Parathyroid adenoma (tissue), 2 donors: ENCODE measurements at regions not wholly inside any gene's neighbourhood (a gene's known extent, or its start where the extent isn't known, plus 50 kb on each side); places are given as distances from the start of the nearest gene placed in this dataset.
A peak's percentile ranks its signal among the peaks of the same experiment; 100 is the strongest.
"Not testable (repeated sequence)": the region's sequence is repeated elsewhere in the genome, so short reads cannot be mapped to it uniquely, and the experiment has no call there.

Experiments used
- H2AFZ ChIP-seq: fragments of 300-600 bp; sonication (generic); one replicate; pipeline ENCODE4 v1.7.0; 2017; ENCODE audit warnings: antibody characterized with exemption, mild to moderate bottlenecking
- H3K27ac ChIP-seq: fragments of 300-600 bp; sonication (generic); one replicate; pipeline ENCODE4 v1.7.0; 2017
- H3K27me3 ChIP-seq: fragments of 300-600 bp; sonication (generic); one replicate; pipeline ENCODE4 v1.7.0; 2017; ENCODE audit warnings: low read length; ENCODE audit not compliant: control insufficient read depth, insufficient read depth
- H3K36me3 ChIP-seq: fragments of 300-600 bp; sonication (generic); one replicate; pipeline ENCODE4 v1.7.0; 2017; ENCODE audit warnings: low read length; ENCODE audit not compliant: control insufficient read depth, insufficient read depth
- H3K4me1 ChIP-seq: fragments of 300-600 bp; sonication (generic); one replicate; pipeline ENCODE4 v1.7.0; 2017; ENCODE audit warnings: control low read depth
- H3K4me2 ChIP-seq: fragments of 300-600 bp; sonication (generic); one replicate; pipeline ENCODE4 v1.7.0; 2017; ENCODE audit warnings: low read length
- H3K4me3 ChIP-seq: fragments of 300-600 bp; sonication (generic); one replicate; pipeline ENCODE4 v1.7.0; 2017; ENCODE audit warnings: low read depth, low read length
- H3K79me2 ChIP-seq: fragments of 300-600 bp; sonication (generic); one replicate; pipeline ENCODE4 v1.7.0; 2017; ENCODE audit warnings: control low read depth
- H3K9ac ChIP-seq: fragments of 300-600 bp; sonication (generic); one replicate; pipeline ENCODE4 v1.7.0; 2017; ENCODE audit warnings: mild to moderate bottlenecking
- H3K9me3 ChIP-seq: fragments of 300-600 bp; sonication (generic); one replicate; pipeline ENCODE4 v1.7.0; 2017; ENCODE audit warnings: low read length; ENCODE audit not compliant: control insufficient read depth
- CTCF ChIP-seq: fragments of 300-600 bp; sonication (generic); IDR thresholded peaks from one replicate; pipeline ENCODE4 v1.7.0; 2017; ENCODE audit warnings: antibody characterized with exemption, mild to moderate bottlenecking
- donor health status: primary hyperparathyroidism.

GRCh38 chr9:113678119-113678858, 197.8 kb upstream of the ZNF618 start:
- Histone ChIP-seq H3K9ac (no peak overlapping the region), H3K27me3 (no peaks in the 10 kb centered on the region), H2AFZ (no peak overlapping the region), H3K9me3 (no peaks in the 10 kb centered on the region), H3K4me1 (no peaks in the 10 kb centered on the region), H3K36me3 (no peaks in the 10 kb centered on the region), H3K79me2 (no peaks in the 10 kb centered on the region), H3K27ac (no peak overlapping the region), H3K4me2 (no peak overlapping the region), H3K4me3 (no peak overlapping the region)
- no peak for TF ChIP-seq CTCF

- Histone ChIP-seq H3K9ac (no peak overlapping the region), H3K9me3 (no peaks in the 10 kb centered on the region), H3K27ac (no peak overlapping the region), H3K4me1 (no peaks in the 10 kb centered on the region), H3K4me3 (no peak overlapping the region), H3K27me3 (no peaks in the 10 kb centered on the region), H3K79me2 (no peaks in the 10 kb centered on the region), H3K4me2 (no peak overlapping the region), H3K36me3 (no peaks in the 10 kb centered on the region), H2AFZ (no peak overlapping the region)
- TF ChIP-seq CTCF = no peak
Measured at GRCh38 chr9:113678859-113679256, 197.3 kb upstream of the ZNF618 start.

DNA sequence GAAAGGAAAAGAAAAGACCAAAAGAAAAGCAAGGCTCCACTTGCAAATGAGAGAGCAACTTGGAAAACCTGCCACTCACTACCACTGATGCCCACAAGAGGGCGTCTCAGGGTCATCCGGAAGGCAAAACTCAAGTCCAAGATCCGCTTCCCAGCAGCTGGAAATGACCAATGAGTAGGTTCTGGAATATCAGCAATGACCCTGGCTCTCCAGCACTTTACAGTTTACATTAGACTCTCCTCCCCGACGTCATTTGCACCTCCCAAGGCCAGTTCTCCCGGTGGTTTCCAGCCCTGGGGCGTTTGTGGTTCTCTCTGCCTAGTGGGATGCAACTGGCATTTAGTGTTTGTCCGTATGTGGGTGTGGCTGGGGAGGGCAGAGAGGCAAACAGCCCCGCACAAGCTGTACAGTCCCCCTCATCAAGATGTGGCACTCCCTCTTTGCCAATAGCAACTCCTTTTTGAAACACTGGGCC, 193.8 kb upstream of the ZNF618 start:
- Histone ChIP-seq H3K9ac (no peak overlapping the region), H3K4me3 (no peak overlapping the region), H2AFZ (no peak overlapping the region), H3K36me3 (no peaks in the 10 kb centered on the region), H3K27ac (no peak overlapping the region), H3K27me3 (no peaks in the 10 kb centered on the region), H3K4me2 (no peak overlapping the region), H3K4me1 (no peaks in the 10 kb centered on the region), H3K79me2 (no peaks in the 10 kb centered on the region), H3K9me3 (no peaks in the 10 kb centered on the region)
- TF ChIP-seq CTCF = peak; percentile 70

- H3K9ac ChIP-seq, H3K4me2 ChIP-seq, H3K36me3 ChIP-seq, H2AFZ ChIP-seq, H3K79me2 ChIP-seq, H3K4me1 ChIP-seq, H3K9me3 ChIP-seq, H3K4me3 ChIP-seq, H3K27me3 ChIP-seq, H3K27ac ChIP-seq: not testable (repeated sequence)
Measured at GRCh38 chr9:113685636-113686035, 190.5 kb upstream of the ZNF618 start.

DNA sequence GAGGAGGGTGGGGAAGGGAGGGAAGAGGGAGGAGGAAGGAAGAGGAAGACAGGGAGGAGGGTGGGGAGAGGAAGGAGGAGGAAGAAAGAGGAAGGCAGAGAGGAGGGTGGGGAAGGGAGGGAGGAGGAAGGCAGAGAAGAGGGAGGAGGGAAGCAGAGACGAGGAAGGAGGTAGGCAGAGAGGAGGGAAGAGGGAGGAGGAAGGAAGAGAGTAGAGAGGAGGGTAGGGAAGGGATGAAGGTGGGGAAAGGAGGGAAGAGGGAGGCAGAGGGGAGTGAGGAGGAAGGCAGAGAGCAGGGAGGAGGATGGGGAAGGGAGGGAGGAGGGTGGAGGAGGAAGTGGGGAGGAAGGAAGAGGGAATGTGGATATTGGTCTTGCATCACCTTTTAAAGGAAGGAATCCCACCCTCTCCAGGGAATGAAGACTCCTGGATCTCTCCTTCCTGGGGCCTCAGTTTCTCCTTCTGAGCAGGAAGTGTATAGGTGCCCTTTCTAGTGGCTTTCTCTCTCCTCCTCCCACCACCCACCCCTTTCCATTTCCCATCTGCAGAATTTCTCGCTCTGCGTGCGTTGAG, 188.9 kb upstream of the ZNF618 start:
- Histone ChIP-seq H3K27me3 (no peaks in the 10 kb centered on the region), H3K4me3 (no peak overlapping the region), H3K27ac (no peak overlapping the region), H3K36me3 (no peaks in the 10 kb centered on the region), H3K9me3 (no peaks in the 10 kb centered on the region), H3K4me1 (no peaks in the 10 kb centered on the region), H3K4me2 (no peak overlapping the region), H3K79me2 (no peaks in the 10 kb centered on the region), H3K9ac (no peak overlapping the region), H2AFZ (no peak overlapping the region)
- TF ChIP-seq CTCF = no peak
